Spleen (tissue), 7 donors: ENCODE measurements at regions not wholly inside any gene's neighbourhood (a gene's known extent, or its start where the extent isn't known, plus 50 kb on each side); places are given as distances from the start of the nearest gene placed in this dataset.

Experiments used
- POLR2A ChIP-seq, 3 donors: fragments of 450-650 bp; IDR thresholded peaks; one replicate each; pipeline ENCODE4 v1.5.1; 2017; ENCODE audit warnings: antibody characterized with exemption in 3 of 3, mild to moderate bottlenecking in 1 of 3
- POLR2AphosphoS5 ChIP-seq, 3 donors: sonication (generic); formaldehyde crosslinking; IDR thresholded peaks; one replicate each; pipeline ENCODE4 v1.5.1; 2017; ENCODE audit warnings: antibody characterized with exemption in 3 of 3
- TF ChIP-seq, protein P1 (sequence below), 11 experiments: fragments of 200-600 bp in 7 of 11; fragments of 450-650 bp in 4 of 11; sonication (generic) in 4 of 11; IDR thresholded peaks in 8 of 11; conservative IDR thresholded peaks in 3 of 11; 1 replicate in 7 of 11; 2 replicates in 4 of 11; pipeline versions ENCODE4 v1.4.0 to v1.8.0; 2016 to 2021; ENCODE audit warnings: antibody characterized with exemption in 11 of 11, inconsistent platforms in 4 of 11, mild to moderate bottlenecking in 1 of 11
- donor health status: DM: no; HTN: no; CAD: no; lungs with moderate emphysema.
- donor health status: DM: no; HTN: no; CAD: no.
- donor health status: DM: no; HTN: no; CAD: no.

DNA sequence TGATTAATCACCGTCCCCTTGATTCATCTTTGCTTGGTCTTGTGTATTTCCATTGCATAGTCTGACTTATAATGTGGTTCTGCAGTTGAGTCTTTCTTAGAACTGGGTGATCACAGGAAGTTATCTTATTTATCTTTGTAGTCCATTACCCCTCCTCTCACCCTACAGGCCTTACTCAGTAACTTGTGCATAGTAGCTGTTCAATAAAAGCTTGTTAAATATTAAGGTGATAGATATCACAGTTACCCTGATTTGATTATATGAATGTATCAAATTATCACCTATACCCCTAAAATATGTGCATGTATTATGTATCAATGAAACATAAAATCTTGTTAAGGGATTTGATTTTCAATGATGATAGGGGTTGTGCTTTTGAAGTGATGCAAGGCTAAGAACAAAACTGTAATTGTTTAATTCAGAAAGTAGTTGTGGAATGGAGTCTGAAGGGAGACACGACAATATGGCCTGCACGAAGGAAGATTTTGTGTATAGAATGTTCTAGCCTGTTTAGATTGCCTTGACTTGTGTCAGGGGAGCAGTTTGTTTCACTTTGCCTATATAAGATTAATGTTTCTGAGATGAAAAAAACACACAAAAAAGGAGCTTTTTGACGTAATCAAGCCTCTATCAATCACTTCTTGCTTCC lies 132.4 kb upstream of the LIMCH1 start:
- TF ChIP-seq POLR2AphosphoS5 (IDR thresholded peaks at IDR 0.05) (no peak), POLR2A (IDR thresholded peaks at IDR 0.05) (no peak)
- TF ChIP-seq, protein P1, sequence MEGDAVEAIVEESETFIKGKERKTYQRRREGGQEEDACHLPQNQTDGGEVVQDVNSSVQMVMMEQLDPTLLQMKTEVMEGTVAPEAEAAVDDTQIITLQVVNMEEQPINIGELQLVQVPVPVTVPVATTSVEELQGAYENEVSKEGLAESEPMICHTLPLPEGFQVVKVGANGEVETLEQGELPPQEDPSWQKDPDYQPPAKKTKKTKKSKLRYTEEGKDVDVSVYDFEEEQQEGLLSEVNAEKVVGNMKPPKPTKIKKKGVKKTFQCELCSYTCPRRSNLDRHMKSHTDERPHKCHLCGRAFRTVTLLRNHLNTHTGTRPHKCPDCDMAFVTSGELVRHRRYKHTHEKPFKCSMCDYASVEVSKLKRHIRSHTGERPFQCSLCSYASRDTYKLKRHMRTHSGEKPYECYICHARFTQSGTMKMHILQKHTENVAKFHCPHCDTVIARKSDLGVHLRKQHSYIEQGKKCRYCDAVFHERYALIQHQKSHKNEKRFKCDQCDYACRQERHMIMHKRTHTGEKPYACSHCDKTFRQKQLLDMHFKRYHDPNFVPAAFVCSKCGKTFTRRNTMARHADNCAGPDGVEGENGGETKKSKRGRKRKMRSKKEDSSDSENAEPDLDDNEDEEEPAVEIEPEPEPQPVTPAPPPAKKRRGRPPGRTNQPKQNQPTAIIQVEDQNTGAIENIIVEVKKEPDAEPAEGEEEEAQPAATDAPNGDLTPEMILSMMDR (IDR thresholded peaks at IDR 0.05 in 8 of 11, conservative IDR thresholded peaks at IDR 0.05 in 3 of 11) = no peak
